ENCODE measurements at regions not wholly inside any gene's neighbourhood (a gene's known extent, or its start where the extent isn't known, plus 50 kb on each side); places are given as distances from the start of the nearest gene placed in this dataset.

GRCh38 chr20:39152742-39153141, 190.6 kb downstream of the DHX35 start:
- H3K9me3 ChIP-seq, result no peaks in the 10 kb centered on the region
- 78 to 88% methylated on average over 1 of the region's 1 CpG for WGBS, 2 donors (ENCODE audit: low coverage in 1 of 2)
- no peak for ATAC-seq
- no peak overlapping the region for H3K4me3 ChIP-seq
- no peaks in the 10 kb centered on the region for H3K4me1 ChIP-seq
- no peak overlapping the region for H3K27ac ChIP-seq
- TF ChIP-seq POLR2AphosphoS5 (IDR thresholded peaks at IDR 0.05) (no peak), POLR2A (IDR thresholded peaks at IDR 0.05) (no peak), CTCF (IDR thresholded peaks at IDR 0.05) (no peak), EP300 (IDR thresholded peaks at IDR 0.05) (no peak)
- no peaks in the 10 kb centered on the region for H3K36me3 ChIP-seq
- H3K27me3 ChIP-seq, result peaks cover 34% of the 10 kb centered on the region

GRCh38 chr20:39152126-39152525, 190.0 kb downstream of the DHX35 start:
- WGBS, 2 donors (ENCODE audit: low coverage in 1 of 2), result 10% methylated on average over 2 to 4 of the region's 4 CpGs
- no peaks in the 10 kb centered on the region for H3K36me3 ChIP-seq
- H3K4me1 ChIP-seq, result no peaks in the 10 kb centered on the region
- no peak for ATAC-seq
- TF ChIP-seq EP300 (IDR thresholded peaks at IDR 0.05) (no peak), POLR2AphosphoS5 (IDR thresholded peaks at IDR 0.05) (no peak), CTCF (IDR thresholded peaks at IDR 0.05) (no peak), POLR2A (IDR thresholded peaks at IDR 0.05) (no peak)
- peaks cover 34% of the 10 kb centered on the region for H3K27me3 ChIP-seq
- no peaks in the 10 kb centered on the region for H3K9me3 ChIP-seq
- H3K4me3 ChIP-seq, result no peak overlapping the region
- H3K27ac ChIP-seq, result no peak overlapping the region

GRCh38 chr20:39150501-39150900, 188.4 kb downstream of the DHX35 start:
- Histone ChIP-seq H3K27ac (no peak overlapping the region), H3K27me3 (peaks cover 19% of the 10 kb centered on the region), H3K4me1 (no peaks in the 10 kb centered on the region), H3K9me3 (no peaks in the 10 kb centered on the region), H3K36me3 (no peaks in the 10 kb centered on the region), H3K4me3 (no peak overlapping the region)
- 58 to 67% methylated on average over 8 to 9 of the region's 13 CpGs for WGBS, 2 donors (ENCODE audit: low coverage in 1 of 2)
- TF ChIP-seq POLR2AphosphoS5 (IDR thresholded peaks at IDR 0.05) (no peak), EP300 (IDR thresholded peaks at IDR 0.05) (no peak), CTCF (IDR thresholded peaks at IDR 0.05) (no peak), POLR2A (IDR thresholded peaks at IDR 0.05) (no peak)
- no peak for ATAC-seq

- ATAC-seq, result no peak
These were observed 184.2 kb downstream of the DHX35 start for GRCh38 chr20:39146394-39146793.

More at GRCh38 chr20:39146394-39146793, 184.2 kb downstream of the DHX35 start:
- Histone ChIP-seq H3K4me3 (no peak overlapping the region), H3K27ac (no peak overlapping the region), H3K27me3 (peaks cover 36% of the 10 kb centered on the region), H3K36me3 (no peaks in the 10 kb centered on the region), H3K9me3 (peaks cover 0 to 6% (median 0%) of the 10 kb centered on the region in 3 donors), H3K4me1 (no peaks in the 10 kb centered on the region)
- WGBS, 2 donors (ENCODE audit: low coverage in 1 of 2), result 48 to 50% methylated on average over 2 of the region's 2 CpGs
- TF ChIP-seq POLR2A (IDR thresholded peaks at IDR 0.05) (no peak), POLR2AphosphoS5 (IDR thresholded peaks at IDR 0.05) (no peak), EP300 (IDR thresholded peaks at IDR 0.05) (no peak), CTCF (IDR thresholded peaks at IDR 0.05) (no peak)
